WTC11 (cell line): ENCODE measurements at regions not wholly inside any gene's neighbourhood (a gene's known extent, or its start where the extent isn't known, plus 50 kb on each side); places are given as distances from the start of the nearest gene placed in this dataset.

Source experiments
- ATAC-seq: fragments of 200-7000 bp; cut with Tn5 transposase; 2 replicates; pipeline ENCODE4 v1.10.0; 2021; ENCODE audit warnings: mild to moderate bottlenecking, moderate library complexity
- CTCF ChIA-PET: fragments of 300-600 bp; sonication (Branson Sonifier 250); formaldehyde crosslinking; loops from one replicate; lab custom pipeline; 2021; ENCODE audit warnings: antibody characterized with exemption; lab: Charles Lee
- POLR2A ChIA-PET: fragments of 350-600 bp; sonication (Branson Sonifier 250); formaldehyde crosslinking; loops from one replicate; lab custom pipeline; 2021; ENCODE audit warnings: antibody characterized with exemption; lab: Charles Lee
- DNase-seq: peaks from one replicate; pipeline ENCODE4 v3.0.0; 2021; ENCODE audit warnings: low spot score
- H3K27ac Mint-ChIP-seq: 2 replicates; pipeline ENCODE4 v1.8.0; 2021; ENCODE audit warnings: mixed read lengths
- H3K27me3 Mint-ChIP-seq: 2 replicates; pipeline ENCODE4 v1.8.0; 2021; ENCODE audit warnings: low read depth, mild to moderate bottlenecking, moderate library complexity, mixed read lengths
- H3K36me3 Mint-ChIP-seq: 2 replicates; pipeline ENCODE4 v1.8.0; 2021; ENCODE audit warnings: mixed read lengths
- H3K4me1 Mint-ChIP-seq: 2 replicates; pipeline ENCODE4 v1.8.0; 2022; ENCODE audit warnings: mixed read lengths
- H3K4me3 Mint-ChIP-seq: 2 replicates; pipeline ENCODE4 v1.8.0; 2021; ENCODE audit warnings: mild to moderate bottlenecking, moderate library complexity, mixed read lengths
- H3K9me3 Mint-ChIP-seq: 2 replicates; pipeline ENCODE4 v1.8.0; 2021; ENCODE audit warnings: mixed read lengths
- AR ChIP-seq: fragments of 250-450 bp; sonication (Bioruptor Pico); IDR thresholded peaks from 2 replicates; pipeline ENCODE4 v1.9.0; 2021; ENCODE audit warnings: mild to moderate bottlenecking
- ATF6 ChIP-seq: sonication (generic); formaldehyde crosslinking; IDR thresholded peaks from 2 replicates; pipeline ENCODE4 v1.8.1; 2023; ENCODE audit warnings: mild to moderate bottlenecking, missing genetic modification reagents
- EMX1 ChIP-seq: fragments of 250-450 bp; sonication (Bioruptor Pico); IDR thresholded peaks from 2 replicates; pipeline ENCODE4 v1.8.0; 2021; ENCODE audit warnings: mild to moderate bottlenecking
- FOXK1 ChIP-seq: sonication (generic); formaldehyde crosslinking; IDR thresholded peaks from 2 replicates; pipeline ENCODE4 v1.8.0; 2022; ENCODE audit warnings: mild to moderate bottlenecking, moderate library complexity, missing genetic modification reagents
- GABPB1 ChIP-seq: sonication (generic); formaldehyde crosslinking; IDR thresholded peaks from 2 replicates; pipeline ENCODE4 v1.8.1; 2023; ENCODE audit warnings: mild to moderate bottlenecking, missing genetic modification reagents
- JUN ChIP-seq: sonication (generic); formaldehyde crosslinking; IDR thresholded peaks from 2 replicates; pipeline ENCODE4 v1.8.0; 2023; ENCODE audit warnings: mild to moderate bottlenecking, missing genetic modification reagents
- NFATC4 ChIP-seq: fragments of 250-450 bp; sonication (Bioruptor Pico); IDR thresholded peaks from 2 replicates; pipeline ENCODE4 v1.9.0; 2021; ENCODE audit warnings: mild to moderate bottlenecking
- TCF7 ChIP-seq: sonication (generic); formaldehyde crosslinking; IDR thresholded peaks from 2 replicates; pipeline ENCODE4 v1.8.0; 2022; ENCODE audit warnings: mild to moderate bottlenecking, low read depth, missing genetic modification reagents, moderate library complexity
- TEAD1 ChIP-seq: sonication (generic); formaldehyde crosslinking; IDR thresholded peaks from 2 replicates; pipeline ENCODE4 v1.8.0; 2022; ENCODE audit warnings: mild to moderate bottlenecking, missing genetic modification reagents
- USF1 ChIP-seq: sonication (generic); formaldehyde crosslinking; IDR thresholded peaks from 2 replicates; pipeline ENCODE4 v1.8.0; 2022; ENCODE audit warnings: mild to moderate bottlenecking, missing genetic modification reagents
- ZBTB21 ChIP-seq: sonication (generic); formaldehyde crosslinking; IDR thresholded peaks from 2 replicates; pipeline ENCODE4 v1.8.1; 2023; ENCODE audit warnings: mild to moderate bottlenecking, missing genetic modification reagents, borderline replicate concordance
- ZNF232 ChIP-seq: sonication (generic); formaldehyde crosslinking; IDR thresholded peaks from 2 replicates; pipeline ENCODE4 v1.8.0; 2022; ENCODE audit warnings: mild to moderate bottlenecking, missing genetic modification reagents
- ZNF396 ChIP-seq: fragments of 250-450 bp; sonication (Bioruptor Pico); IDR thresholded peaks from 2 replicates; pipeline ENCODE4 v1.8.0; 2021; ENCODE audit warnings: mild to moderate bottlenecking, moderate library complexity, borderline replicate concordance
- TF ChIP-seq, protein P1 (sequence below): sonication (generic); formaldehyde crosslinking; IDR thresholded peaks from 2 replicates; pipeline ENCODE4 v1.8.0; 2023; ENCODE audit warnings: mild to moderate bottlenecking, missing genetic modification reagents
- TF ChIP-seq, protein P2 (sequence below): sonication (generic); formaldehyde crosslinking; conservative IDR thresholded peaks from 2 replicates; pipeline ENCODE4 v1.8.1; 2023; ENCODE audit warnings: mild to moderate bottlenecking, low read depth, missing genetic modification reagents, moderate library complexity
- TF ChIP-seq, protein P3 (sequence below): fragments of 250-450 bp; sonication (Bioruptor Pico); IDR thresholded peaks from 2 replicates; pipeline ENCODE4 v1.9.0; 2021; ENCODE audit warnings: mild to moderate bottlenecking
- TF ChIP-seq, protein P4 (sequence below): fragments of 250-450 bp; sonication (Bioruptor Pico); IDR thresholded peaks from 2 replicates; pipeline ENCODE4 v1.8.0; 2021; ENCODE audit warnings: mild to moderate bottlenecking
- TF ChIP-seq, protein P5 (sequence below): sonication (generic); formaldehyde crosslinking; IDR thresholded peaks from 2 replicates; pipeline ENCODE4 v1.8.0; 2023; ENCODE audit warnings: missing genetic modification reagents, mild to moderate bottlenecking, borderline replicate concordance

DNA sequence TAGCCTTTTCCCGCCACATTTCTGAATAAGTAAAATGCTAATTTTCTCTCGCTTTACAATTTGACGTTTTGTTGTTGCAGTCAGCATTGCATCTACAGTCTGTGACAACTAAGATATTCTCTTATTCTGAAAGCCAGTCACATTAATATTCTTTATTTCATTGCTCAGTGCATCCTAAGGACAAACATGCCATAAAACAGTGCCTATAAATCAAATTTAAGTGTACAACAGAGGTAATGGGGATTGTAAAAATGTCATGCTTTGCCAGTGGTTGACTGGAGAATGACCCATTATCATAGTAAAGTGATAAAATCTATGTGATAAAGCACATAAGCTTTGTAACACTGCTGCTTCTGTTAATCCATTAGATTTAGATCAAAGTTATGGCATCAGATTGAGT is 1850.0 kb upstream of the ACO1 start:
- TF ChIP-seq, protein P1, sequence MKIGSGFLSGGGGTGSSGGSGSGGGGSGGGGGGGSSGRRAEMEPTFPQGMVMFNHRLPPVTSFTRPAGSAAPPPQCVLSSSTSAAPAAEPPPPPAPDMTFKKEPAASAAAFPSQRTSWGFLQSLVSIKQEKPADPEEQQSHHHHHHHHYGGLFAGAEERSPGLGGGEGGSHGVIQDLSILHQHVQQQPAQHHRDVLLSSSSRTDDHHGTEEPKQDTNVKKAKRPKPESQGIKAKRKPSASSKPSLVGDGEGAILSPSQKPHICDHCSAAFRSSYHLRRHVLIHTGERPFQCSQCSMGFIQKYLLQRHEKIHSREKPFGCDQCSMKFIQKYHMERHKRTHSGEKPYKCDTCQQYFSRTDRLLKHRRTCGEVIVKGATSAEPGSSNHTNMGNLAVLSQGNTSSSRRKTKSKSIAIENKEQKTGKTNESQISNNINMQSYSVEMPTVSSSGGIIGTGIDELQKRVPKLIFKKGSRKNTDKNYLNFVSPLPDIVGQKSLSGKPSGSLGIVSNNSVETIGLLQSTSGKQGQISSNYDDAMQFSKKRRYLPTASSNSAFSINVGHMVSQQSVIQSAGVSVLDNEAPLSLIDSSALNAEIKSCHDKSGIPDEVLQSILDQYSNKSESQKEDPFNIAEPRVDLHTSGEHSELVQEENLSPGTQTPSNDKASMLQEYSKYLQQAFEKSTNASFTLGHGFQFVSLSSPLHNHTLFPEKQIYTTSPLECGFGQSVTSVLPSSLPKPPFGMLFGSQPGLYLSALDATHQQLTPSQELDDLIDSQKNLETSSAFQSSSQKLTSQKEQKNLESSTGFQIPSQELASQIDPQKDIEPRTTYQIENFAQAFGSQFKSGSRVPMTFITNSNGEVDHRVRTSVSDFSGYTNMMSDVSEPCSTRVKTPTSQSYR (CRISPR knock-in tag): no peak
- TF ChIP-seq AR (CRISPR knock-in tag) (no peak), NFATC4 (no peak), ZNF396 (no peak), FOXK1 (no peak), TCF7 (CRISPR knock-in tag) (no peak)
- TF ChIP-seq, protein P2, sequence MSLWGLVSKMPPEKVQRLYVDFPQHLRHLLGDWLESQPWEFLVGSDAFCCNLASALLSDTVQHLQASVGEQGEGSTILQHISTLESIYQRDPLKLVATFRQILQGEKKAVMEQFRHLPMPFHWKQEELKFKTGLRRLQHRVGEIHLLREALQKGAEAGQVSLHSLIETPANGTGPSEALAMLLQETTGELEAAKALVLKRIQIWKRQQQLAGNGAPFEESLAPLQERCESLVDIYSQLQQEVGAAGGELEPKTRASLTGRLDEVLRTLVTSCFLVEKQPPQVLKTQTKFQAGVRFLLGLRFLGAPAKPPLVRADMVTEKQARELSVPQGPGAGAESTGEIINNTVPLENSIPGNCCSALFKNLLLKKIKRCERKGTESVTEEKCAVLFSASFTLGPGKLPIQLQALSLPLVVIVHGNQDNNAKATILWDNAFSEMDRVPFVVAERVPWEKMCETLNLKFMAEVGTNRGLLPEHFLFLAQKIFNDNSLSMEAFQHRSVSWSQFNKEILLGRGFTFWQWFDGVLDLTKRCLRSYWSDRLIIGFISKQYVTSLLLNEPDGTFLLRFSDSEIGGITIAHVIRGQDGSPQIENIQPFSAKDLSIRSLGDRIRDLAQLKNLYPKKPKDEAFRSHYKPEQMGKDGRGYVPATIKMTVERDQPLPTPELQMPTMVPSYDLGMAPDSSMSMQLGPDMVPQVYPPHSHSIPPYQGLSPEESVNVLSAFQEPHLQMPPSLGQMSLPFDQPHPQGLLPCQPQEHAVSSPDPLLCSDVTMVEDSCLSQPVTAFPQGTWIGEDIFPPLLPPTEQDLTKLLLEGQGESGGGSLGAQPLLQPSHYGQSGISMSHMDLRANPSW (CRISPR knock-in tag): no peak
- Mint-ChIP-seq H3K4me3 (no peak overlapping the region), H3K36me3 (peaks cover 34% of the 10 kb centered on the region), H3K27ac (no peak overlapping the region), H3K27me3 (no peaks in the 10 kb centered on the region), H3K9me3 (peaks cover 38% of the 10 kb centered on the region), H3K4me1 (peaks cover 3% of the 10 kb centered on the region; the same call in 1 of the 2 replicates)
- CTCF ChIA-PET: no interaction called here
- ATAC-seq (no peak), DNase-seq (no peak)
- POLR2A ChIA-PET: no interaction called here

GRCh38 chr9:30534896-30535295 is 1849.5 kb upstream of the ACO1 start:
- Mint-ChIP-seq H3K27me3 (no peaks in the 10 kb centered on the region), H3K4me3 (no peak overlapping the region), H3K9me3 (peaks cover 38% of the 10 kb centered on the region), H3K36me3 (peaks cover 35% of the 10 kb centered on the region), H3K27ac (no peak overlapping the region), H3K4me1 (peaks cover 3% of the 10 kb centered on the region)
- ChIA-PET POLR2A (no interaction called here), CTCF (no interaction called here)
- ATAC-seq: no peak
- no peak for DNase-seq
- TF ChIP-seq, protein P3, sequence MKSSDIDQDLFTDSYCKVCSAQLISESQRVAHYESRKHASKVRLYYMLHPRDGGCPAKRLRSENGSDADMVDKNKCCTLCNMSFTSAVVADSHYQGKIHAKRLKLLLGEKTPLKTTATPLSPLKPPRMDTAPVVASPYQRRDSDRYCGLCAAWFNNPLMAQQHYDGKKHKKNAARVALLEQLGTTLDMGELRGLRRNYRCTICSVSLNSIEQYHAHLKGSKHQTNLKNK (CRISPR knock-in tag): no peak
- no peak for TF ChIP-seq TEAD1 (CRISPR knock-in tag)
- TF ChIP-seq, protein P4, sequence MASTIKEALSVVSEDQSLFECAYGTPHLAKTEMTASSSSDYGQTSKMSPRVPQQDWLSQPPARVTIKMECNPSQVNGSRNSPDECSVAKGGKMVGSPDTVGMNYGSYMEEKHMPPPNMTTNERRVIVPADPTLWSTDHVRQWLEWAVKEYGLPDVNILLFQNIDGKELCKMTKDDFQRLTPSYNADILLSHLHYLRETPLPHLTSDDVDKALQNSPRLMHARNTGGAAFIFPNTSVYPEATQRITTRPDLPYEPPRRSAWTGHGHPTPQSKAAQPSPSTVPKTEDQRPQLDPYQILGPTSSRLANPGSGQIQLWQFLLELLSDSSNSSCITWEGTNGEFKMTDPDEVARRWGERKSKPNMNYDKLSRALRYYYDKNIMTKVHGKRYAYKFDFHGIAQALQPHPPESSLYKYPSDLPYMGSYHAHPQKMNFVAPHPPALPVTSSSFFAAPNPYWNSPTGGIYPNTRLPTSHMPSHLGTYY (CRISPR knock-in tag): no peak
- TF ChIP-seq ZNF396: no peak
- TF ChIP-seq FOXK1: no peak
- no peak for TF ChIP-seq ZNF232 (CRISPR knock-in tag)
- TF ChIP-seq, protein P5, sequence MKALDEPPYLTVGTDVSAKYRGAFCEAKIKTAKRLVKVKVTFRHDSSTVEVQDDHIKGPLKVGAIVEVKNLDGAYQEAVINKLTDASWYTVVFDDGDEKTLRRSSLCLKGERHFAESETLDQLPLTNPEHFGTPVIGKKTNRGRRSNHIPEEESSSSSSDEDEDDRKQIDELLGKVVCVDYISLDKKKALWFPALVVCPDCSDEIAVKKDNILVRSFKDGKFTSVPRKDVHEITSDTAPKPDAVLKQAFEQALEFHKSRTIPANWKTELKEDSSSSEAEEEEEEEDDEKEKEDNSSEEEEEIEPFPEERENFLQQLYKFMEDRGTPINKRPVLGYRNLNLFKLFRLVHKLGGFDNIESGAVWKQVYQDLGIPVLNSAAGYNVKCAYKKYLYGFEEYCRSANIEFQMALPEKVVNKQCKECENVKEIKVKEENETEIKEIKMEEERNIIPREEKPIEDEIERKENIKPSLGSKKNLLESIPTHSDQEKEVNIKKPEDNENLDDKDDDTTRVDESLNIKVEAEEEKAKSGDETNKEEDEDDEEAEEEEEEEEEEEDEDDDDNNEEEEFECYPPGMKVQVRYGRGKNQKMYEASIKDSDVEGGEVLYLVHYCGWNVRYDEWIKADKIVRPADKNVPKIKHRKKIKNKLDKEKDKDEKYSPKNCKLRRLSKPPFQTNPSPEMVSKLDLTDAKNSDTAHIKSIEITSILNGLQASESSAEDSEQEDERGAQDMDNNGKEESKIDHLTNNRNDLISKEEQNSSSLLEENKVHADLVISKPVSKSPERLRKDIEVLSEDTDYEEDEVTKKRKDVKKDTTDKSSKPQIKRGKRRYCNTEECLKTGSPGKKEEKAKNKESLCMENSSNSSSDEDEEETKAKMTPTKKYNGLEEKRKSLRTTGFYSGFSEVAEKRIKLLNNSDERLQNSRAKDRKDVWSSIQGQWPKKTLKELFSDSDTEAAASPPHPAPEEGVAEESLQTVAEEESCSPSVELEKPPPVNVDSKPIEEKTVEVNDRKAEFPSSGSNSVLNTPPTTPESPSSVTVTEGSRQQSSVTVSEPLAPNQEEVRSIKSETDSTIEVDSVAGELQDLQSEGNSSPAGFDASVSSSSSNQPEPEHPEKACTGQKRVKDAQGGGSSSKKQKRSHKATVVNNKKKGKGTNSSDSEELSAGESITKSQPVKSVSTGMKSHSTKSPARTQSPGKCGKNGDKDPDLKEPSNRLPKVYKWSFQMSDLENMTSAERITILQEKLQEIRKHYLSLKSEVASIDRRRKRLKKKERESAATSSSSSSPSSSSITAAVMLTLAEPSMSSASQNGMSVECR (CRISPR knock-in tag): no peak
- no peak for TF ChIP-seq EMX1
- no peak for TF ChIP-seq ZBTB21 (CRISPR knock-in tag)
- no peak for TF ChIP-seq USF1 (CRISPR knock-in tag)
- TF ChIP-seq JUN (CRISPR knock-in tag): no peak
- TF ChIP-seq GABPB1: no peak
- TF ChIP-seq ATF6 (CRISPR knock-in tag): no peak
